ENCODE measurements at regions not wholly inside any gene's neighbourhood (a gene's known extent, or its start where the extent isn't known, plus 50 kb on each side); places are given as distances from the start of the nearest gene placed in this dataset.

DNA sequence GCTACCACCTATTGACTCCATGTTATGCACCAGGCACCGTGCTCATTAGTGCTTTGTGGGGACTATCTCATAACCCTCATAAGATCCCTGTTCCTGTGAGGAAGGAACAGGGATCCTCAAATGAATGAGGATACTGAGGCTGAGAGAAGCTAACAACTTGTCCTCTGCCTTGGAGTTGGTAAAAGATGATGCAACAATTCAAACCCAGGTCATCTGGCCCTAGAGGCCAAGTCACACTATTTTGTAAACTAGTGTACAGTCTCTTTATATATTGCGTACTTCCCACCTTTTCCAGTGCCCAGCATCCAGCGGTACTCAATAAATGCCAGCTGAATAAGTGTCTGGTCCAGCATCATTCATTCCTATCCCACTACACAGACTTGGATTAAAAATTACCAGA lies 92.6 kb downstream of the RCN1 start:
- no peaks in the 10 kb centered on the region for H3K4me1 ChIP-seq (ENCODE audit: control insufficient read depth in 1 of 2, insufficient read depth in 2 of 2, low read length in 2 of 2)
- no peak overlapping the region for H2AFZ ChIP-seq (ENCODE audit: insufficient read depth, low read depth, low read length, poor library complexity, severe bottlenecking)
- no peak overlapping the region for H3K4me2 ChIP-seq (replicated peaks; ENCODE audit: extremely low read depth, low read length, poor library complexity, severe bottlenecking)
- H3K9me3 ChIP-seq (replicated peaks in 1 of 2; ENCODE audit: control insufficient read depth in 1 of 2, insufficient read depth in 1 of 2, low read length in 2 of 2) = no peaks in the 10 kb centered on the region
- no CpG with 5 or more reads among the region's 3 CpGs for WGBS (ENCODE audit: insufficient coverage)
- H3K79me2 ChIP-seq (ENCODE audit: insufficient read depth, low read length) = no peaks in the 10 kb centered on the region
- Mint-ChIP-seq H3K27ac (no peak overlapping the region), H3K36me3 (no peaks in the 10 kb centered on the region), H3K4me1 (peaks cover 4% of the 10 kb centered on the region), H3K4me3 (no peak overlapping the region), H3K9me3 (no peaks in the 10 kb centered on the region), H3K27me3 (ENCODE audit: low read depth in 3 of 3) (no peaks in the 10 kb centered on the region)
- intact Hi-C loops (cut with micrococcal nuclease) = no loop called here
- no peak overlapping the region for H3K27ac ChIP-seq (ENCODE audit: low read depth in 1 of 2, low read length in 2 of 2)
- no peaks in the 10 kb centered on the region for H3K27me3 ChIP-seq (ENCODE audit: control insufficient read depth in 2 of 2, insufficient read depth in 2 of 2, low read length in 2 of 2)
- no peaks in the 10 kb centered on the region for H4K20me1 ChIP-seq (ENCODE audit: insufficient read depth, low read length)
- H3K9ac ChIP-seq (ENCODE audit: insufficient read depth, low read length, poor library complexity, severe bottlenecking) = no peak overlapping the region
- no peak overlapping the region for H3K4me3 ChIP-seq (replicated peaks in 1 of 3; ENCODE audit: low read depth in 2 of 3, low read length in 3 of 3)
- TF ChIP-seq CTCF (IDR thresholded peaks at IDR 0.05) = no peak
- no peak for DNase-seq
- H3K36me3 ChIP-seq (replicated peaks in 1 of 2; ENCODE audit: control insufficient read depth in 1 of 2, insufficient read depth in 2 of 2, low read length in 2 of 2) = no peaks in the 10 kb centered on the region

DNA sequence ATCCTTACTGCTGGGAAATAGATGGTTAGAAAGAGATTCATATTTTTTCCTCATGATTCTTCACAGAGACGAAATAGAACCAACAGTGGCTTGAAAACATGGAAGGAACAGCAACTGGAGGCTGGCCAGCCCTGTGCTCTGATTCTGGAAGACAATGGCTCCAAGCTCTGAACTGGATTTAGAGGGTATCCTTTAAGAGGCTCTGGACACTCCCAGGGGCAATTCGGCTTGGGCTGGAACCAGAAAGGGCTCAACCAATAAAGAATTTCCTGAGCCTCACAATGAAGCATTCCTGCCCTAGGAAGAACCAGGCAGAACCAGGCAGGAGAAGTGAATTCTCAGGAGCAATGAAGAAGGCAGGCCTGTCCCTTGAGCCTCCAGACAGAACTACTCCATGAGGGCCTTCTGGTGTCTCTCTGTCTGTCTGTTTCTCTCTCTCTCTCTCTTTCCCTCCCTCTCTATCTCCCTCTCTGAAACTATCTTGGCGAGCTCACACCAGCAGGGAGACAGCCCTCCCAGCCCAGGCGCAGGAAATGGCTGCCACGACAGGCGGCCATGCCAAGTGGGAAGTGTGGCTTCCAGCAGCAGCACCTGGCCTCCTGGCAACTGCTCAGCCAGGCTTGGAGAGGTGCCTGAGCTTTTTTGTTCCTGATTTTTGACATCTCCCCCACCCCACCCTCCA lies 93.3 kb downstream of the RCN1 start:
- Histone ChIP-seq H2AFZ (ENCODE audit: insufficient read depth, low read depth, low read length, poor library complexity, severe bottlenecking) (peak overlapping the region; percentile 33), H3K79me2 (ENCODE audit: insufficient read depth, low read length) (no peaks in the 10 kb centered on the region), H3K27ac (ENCODE audit: low read depth in 1 of 2, low read length in 2 of 2) (no peak overlapping the region), H3K4me1 (ENCODE audit: control insufficient read depth in 1 of 2, insufficient read depth in 2 of 2, low read length in 2 of 2) (no peaks in the 10 kb centered on the region), H3K4me3 (replicated peaks in 1 of 3; ENCODE audit: low read depth in 2 of 3, low read length in 3 of 3) (no peak overlapping the region), H3K9ac (ENCODE audit: insufficient read depth, low read length, poor library complexity, severe bottlenecking) (no peak overlapping the region), H3K4me2 (replicated peaks; ENCODE audit: extremely low read depth, low read length, poor library complexity, severe bottlenecking) (no peak overlapping the region), H3K27me3 (ENCODE audit: control insufficient read depth in 2 of 2, insufficient read depth in 2 of 2, low read length in 2 of 2) (no peaks in the 10 kb centered on the region), H4K20me1 (ENCODE audit: insufficient read depth, low read length) (no peaks in the 10 kb centered on the region), H3K9me3 (replicated peaks in 1 of 2; ENCODE audit: control insufficient read depth in 1 of 2, insufficient read depth in 1 of 2, low read length in 2 of 2) (no peaks in the 10 kb centered on the region), H3K36me3 (replicated peaks in 1 of 2; ENCODE audit: control insufficient read depth in 1 of 2, insufficient read depth in 2 of 2, low read length in 2 of 2) (no peaks in the 10 kb centered on the region)
- peaks cover 0 to 4% (median 1%) of the 10 kb centered on the region in 3 donors for H3K27me3 Mint-ChIP-seq (ENCODE audit: low read depth in 3 of 3)
- no peak for TF ChIP-seq CTCF (IDR thresholded peaks at IDR 0.05)
- peaks cover 4% of the 10 kb centered on the region for H3K4me1 Mint-ChIP-seq
- no peak for DNase-seq
- H3K36me3 Mint-ChIP-seq = no peaks in the 10 kb centered on the region
- H3K4me3 Mint-ChIP-seq = no peak overlapping the region
- 19% methylated on average over 6 of the region's 6 CpGs for WGBS (ENCODE audit: insufficient coverage)
- intact Hi-C loops (cut with micrococcal nuclease) = no loop called here
- no peak overlapping the region for H3K27ac Mint-ChIP-seq
- no peaks in the 10 kb centered on the region for H3K9me3 Mint-ChIP-seq
